ENCODE measurements at regions not wholly inside any gene's neighbourhood (a gene's known extent, or its start where the extent isn't known, plus 50 kb on each side); places are given as distances from the start of the nearest gene placed in this dataset.

DNA sequence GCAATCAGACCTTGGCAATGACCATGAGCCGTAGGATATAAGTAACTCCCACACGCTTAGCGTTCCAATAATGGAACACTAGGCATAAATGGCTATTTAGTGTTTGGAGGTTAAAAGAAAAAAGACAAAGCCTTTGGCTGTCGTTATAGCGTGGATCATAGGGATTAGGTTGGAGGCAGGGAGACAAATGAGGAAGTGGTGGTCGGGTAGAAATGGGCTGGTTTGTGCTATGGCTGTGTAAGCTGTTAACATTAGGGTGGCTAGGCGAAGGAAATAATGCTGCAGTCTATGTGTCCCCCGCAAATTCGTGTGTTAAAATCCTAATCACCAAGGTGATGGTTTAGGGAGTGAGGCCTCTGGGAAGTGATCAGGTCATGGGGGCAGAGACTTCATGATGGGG lies 120.4 kb upstream of the IRX6 start:
- TF ChIP-seq, protein P1, sequence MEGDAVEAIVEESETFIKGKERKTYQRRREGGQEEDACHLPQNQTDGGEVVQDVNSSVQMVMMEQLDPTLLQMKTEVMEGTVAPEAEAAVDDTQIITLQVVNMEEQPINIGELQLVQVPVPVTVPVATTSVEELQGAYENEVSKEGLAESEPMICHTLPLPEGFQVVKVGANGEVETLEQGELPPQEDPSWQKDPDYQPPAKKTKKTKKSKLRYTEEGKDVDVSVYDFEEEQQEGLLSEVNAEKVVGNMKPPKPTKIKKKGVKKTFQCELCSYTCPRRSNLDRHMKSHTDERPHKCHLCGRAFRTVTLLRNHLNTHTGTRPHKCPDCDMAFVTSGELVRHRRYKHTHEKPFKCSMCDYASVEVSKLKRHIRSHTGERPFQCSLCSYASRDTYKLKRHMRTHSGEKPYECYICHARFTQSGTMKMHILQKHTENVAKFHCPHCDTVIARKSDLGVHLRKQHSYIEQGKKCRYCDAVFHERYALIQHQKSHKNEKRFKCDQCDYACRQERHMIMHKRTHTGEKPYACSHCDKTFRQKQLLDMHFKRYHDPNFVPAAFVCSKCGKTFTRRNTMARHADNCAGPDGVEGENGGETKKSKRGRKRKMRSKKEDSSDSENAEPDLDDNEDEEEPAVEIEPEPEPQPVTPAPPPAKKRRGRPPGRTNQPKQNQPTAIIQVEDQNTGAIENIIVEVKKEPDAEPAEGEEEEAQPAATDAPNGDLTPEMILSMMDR (IDR thresholded peaks at IDR 0.05; ENCODE audit: low read depth, low read length, poor library complexity, severe bottlenecking) = no peak
- no peak for TF ChIP-seq EZH2phosphoT487 (IDR thresholded peaks at IDR 0.05; ENCODE audit: borderline replicate concordance, low read length)
- H3K4me1 ChIP-seq (ENCODE audit: control insufficient read depth, low read length) = no peaks in the 10 kb centered on the region
- no peaks in the 10 kb centered on the region for H4K20me1 ChIP-seq (ENCODE audit: control insufficient read depth, insufficient read depth, low read depth, low read length)
- no peaks in the 10 kb centered on the region for H3K79me2 ChIP-seq (ENCODE audit: control insufficient read depth, low read length)
- no peak overlapping the region for H3K4me2 ChIP-seq (ENCODE audit: low read length)
- H3K4me3 ChIP-seq (ENCODE audit: low read length) = no peak overlapping the region
- no peaks in the 10 kb centered on the region for H3F3A ChIP-seq (ENCODE audit: control insufficient read depth, insufficient read depth)
- no peaks in the 10 kb centered on the region for H3K9me3 ChIP-seq (ENCODE audit: control insufficient read depth, insufficient read depth, low read length)
- H3K27ac ChIP-seq (ENCODE audit: low read depth, low read length) = no peak overlapping the region
- H3K27me3 ChIP-seq (ENCODE audit: control insufficient read depth, low read length) = no peaks in the 10 kb centered on the region
- H3K9me2 ChIP-seq (replicated peaks; ENCODE audit: control insufficient read depth, low read length) = no peaks in the 10 kb centered on the region
- H3K36me3 ChIP-seq (ENCODE audit: control insufficient read depth, low read length) = no peaks in the 10 kb centered on the region

DNA sequence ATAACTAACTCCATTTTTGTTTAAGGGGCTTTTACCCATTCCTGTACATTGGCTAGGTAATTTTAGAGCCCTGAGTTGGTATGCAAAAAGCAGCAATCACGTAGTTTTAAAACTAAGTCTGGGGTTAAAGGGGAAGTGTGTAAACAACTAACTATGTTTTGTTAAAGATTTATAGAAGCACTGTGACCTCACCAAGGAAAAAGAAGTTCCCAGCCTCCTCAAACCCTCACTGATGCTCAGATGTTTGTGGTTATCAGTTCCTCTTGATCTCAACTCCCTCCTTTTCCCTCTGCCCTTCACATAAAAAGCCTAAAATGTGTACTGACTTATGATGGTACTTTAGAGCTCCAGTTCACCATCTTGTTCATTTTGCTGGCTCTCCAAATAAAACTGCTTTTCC lies 119.9 kb upstream of the IRX6 start:
- H3F3A ChIP-seq (ENCODE audit: control insufficient read depth, insufficient read depth) = no peaks in the 10 kb centered on the region
- no peaks in the 10 kb centered on the region for H3K27me3 ChIP-seq (ENCODE audit: control insufficient read depth, low read length)
- no peaks in the 10 kb centered on the region for H4K20me1 ChIP-seq (ENCODE audit: control insufficient read depth, insufficient read depth, low read depth, low read length)
- no peak overlapping the region for H3K27ac ChIP-seq (ENCODE audit: low read depth, low read length)
- no peak overlapping the region for H3K4me2 ChIP-seq (ENCODE audit: low read length)
- TF ChIP-seq, protein P1 (IDR thresholded peaks at IDR 0.05; ENCODE audit: low read depth, low read length, poor library complexity, severe bottlenecking) = no peak
- TF ChIP-seq EZH2phosphoT487 (IDR thresholded peaks at IDR 0.05; ENCODE audit: borderline replicate concordance, low read length) = no peak
- H3K36me3 ChIP-seq (ENCODE audit: control insufficient read depth, low read length) = no peaks in the 10 kb centered on the region
- H3K4me3 ChIP-seq (ENCODE audit: low read length) = no peak overlapping the region
- H3K79me2 ChIP-seq (ENCODE audit: control insufficient read depth, low read length) = no peaks in the 10 kb centered on the region
- no peaks in the 10 kb centered on the region for H3K9me2 ChIP-seq (replicated peaks; ENCODE audit: control insufficient read depth, low read length)
- no peaks in the 10 kb centered on the region for H3K9me3 ChIP-seq (ENCODE audit: control insufficient read depth, insufficient read depth, low read length)
- H3K4me1 ChIP-seq (ENCODE audit: control insufficient read depth, low read length) = no peaks in the 10 kb centered on the region

GRCh38 chr16:55204923-55205322 lies 119.1 kb upstream of the IRX6 start:
- no peaks in the 10 kb centered on the region for H3F3A ChIP-seq (ENCODE audit: control insufficient read depth, insufficient read depth)
- H3K79me2 ChIP-seq (ENCODE audit: control insufficient read depth, low read length) = no peaks in the 10 kb centered on the region
- H3K4me3 ChIP-seq (ENCODE audit: low read length) = no peak overlapping the region
- H3K9me2 ChIP-seq (replicated peaks; ENCODE audit: control insufficient read depth, low read length) = no peaks in the 10 kb centered on the region
- no peaks in the 10 kb centered on the region for H4K20me1 ChIP-seq (ENCODE audit: control insufficient read depth, insufficient read depth, low read depth, low read length)
- H3K4me1 ChIP-seq (ENCODE audit: control insufficient read depth, low read length) = no peaks in the 10 kb centered on the region
- H3K4me2 ChIP-seq (ENCODE audit: low read length) = no peak overlapping the region
- H3K36me3 ChIP-seq (ENCODE audit: control insufficient read depth, low read length) = no peaks in the 10 kb centered on the region
- TF ChIP-seq, protein P1 (IDR thresholded peaks at IDR 0.05; ENCODE audit: low read depth, low read length, poor library complexity, severe bottlenecking) = no peak
- TF ChIP-seq EZH2phosphoT487 (IDR thresholded peaks at IDR 0.05; ENCODE audit: borderline replicate concordance, low read length) = no peak
- H3K27ac ChIP-seq (ENCODE audit: low read depth, low read length) = no peak overlapping the region
- H3K9me3 ChIP-seq (ENCODE audit: control insufficient read depth, insufficient read depth, low read length) = no peaks in the 10 kb centered on the region
- no peaks in the 10 kb centered on the region for H3K27me3 ChIP-seq (ENCODE audit: control insufficient read depth, low read length)

Data from DOHH2 (cell line).